Activated T-cell treated with anti-CD3 and anti-CD28 coated beads, Interleukin-2, amount 50 U/mL, for 24 hours (primary cell): ENCODE measurements at regions not wholly inside any gene's neighbourhood (a gene's known extent, or its start where the extent isn't known, plus 50 kb on each side); places are given as distances from the start of the nearest gene placed in this dataset.

Experiments
- DNase-seq: peaks from one replicate; pipeline ENCODE4 v3.0.0-alpha.2; 2020
- H3K27ac Mint-ChIP-seq: 2 replicates; pipeline ENCODE4 v1.8.0; 2020; ENCODE audit warnings: mild to moderate bottlenecking, mixed read lengths
- H3K27me3 Mint-ChIP-seq: 2 replicates; pipeline ENCODE4 v1.8.0; 2020; ENCODE audit warnings: mixed read lengths
- H3K36me3 Mint-ChIP-seq: 2 replicates; pipeline ENCODE4 v1.8.0; 2020; ENCODE audit warnings: low read depth, mixed read lengths
- H3K4me1 Mint-ChIP-seq: 2 replicates; pipeline ENCODE4 v1.8.0; 2020; ENCODE audit warnings: low read depth, mixed read lengths
- H3K4me3 Mint-ChIP-seq: 2 replicates; pipeline ENCODE4 v1.8.0; 2020; ENCODE audit warnings: mild to moderate bottlenecking, moderate library complexity, mixed read lengths
- H3K9me3 Mint-ChIP-seq: 2 replicates; pipeline ENCODE4 v1.8.0; 2020; ENCODE audit warnings: mixed read lengths

DNA sequence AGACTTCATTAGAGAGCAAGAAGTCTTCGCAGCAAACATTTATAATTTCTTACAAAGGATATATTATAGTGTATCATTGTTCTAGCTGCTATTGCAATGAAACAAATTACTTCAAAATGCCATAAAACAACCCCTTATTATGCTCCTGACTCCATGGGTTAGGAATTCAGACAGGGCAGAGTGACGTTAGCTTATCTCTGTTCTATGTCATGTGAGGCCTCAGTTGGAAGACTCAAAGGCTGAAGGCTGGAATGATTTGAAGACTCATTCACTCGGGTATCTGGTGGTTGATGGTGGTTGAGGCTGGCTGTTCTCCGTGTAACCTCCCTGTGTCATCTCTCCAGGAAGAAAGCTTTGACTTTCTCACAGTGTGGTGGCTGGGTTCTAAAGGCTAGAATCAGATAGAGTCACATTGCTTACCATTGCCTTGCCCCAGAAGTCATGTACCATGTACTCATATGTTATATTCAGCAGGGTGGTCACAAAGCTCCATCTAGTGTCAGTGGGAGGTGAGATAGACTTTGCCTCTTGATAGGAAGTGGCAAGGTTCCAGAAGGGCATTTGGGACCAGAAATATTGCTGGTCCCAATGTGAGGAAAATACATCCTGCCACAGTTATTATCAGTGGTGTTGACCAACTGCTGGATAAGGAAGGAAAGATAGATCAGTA is 226.9 kb downstream of the TMEM38B start:
- Mint-ChIP-seq H3K36me3 (no peaks in the 10 kb centered on the region), H3K4me3 (no peak overlapping the region), H3K4me1 (no peaks in the 10 kb centered on the region)

DNA sequence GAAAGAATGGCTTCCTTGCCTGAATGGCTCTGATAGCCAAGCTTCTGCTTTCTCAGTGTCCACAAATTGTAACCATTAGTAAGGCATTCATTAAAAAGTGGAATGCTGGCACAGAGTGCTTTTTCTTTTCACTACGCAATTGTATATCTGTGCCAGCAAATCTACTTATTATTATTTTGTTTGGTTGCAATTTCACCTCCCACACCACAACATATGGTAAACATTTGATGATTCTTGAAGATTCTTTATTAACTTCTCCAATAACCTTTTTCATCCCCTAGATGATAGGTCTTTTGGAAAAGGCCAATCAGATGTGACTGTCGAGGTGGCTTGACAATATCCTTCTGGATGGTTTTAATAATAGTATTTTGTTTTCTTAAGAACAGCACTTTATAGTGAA is 234.1 kb downstream of the TMEM38B start:
- peaks cover 6% of the 10 kb centered on the region for H3K9me3 Mint-ChIP-seq
- no peak for DNase-seq
- H3K4me3 Mint-ChIP-seq: no peak overlapping the region
- H3K27me3 Mint-ChIP-seq: no peaks in the 10 kb centered on the region
- no peak overlapping the region for H3K27ac Mint-ChIP-seq
- no peaks in the 10 kb centered on the region for H3K36me3 Mint-ChIP-seq
- H3K4me1 Mint-ChIP-seq: no peaks in the 10 kb centered on the region

More for the DNA sequence above, 226.9 kb downstream of the TMEM38B start:
- DNase-seq: no peak
- Mint-ChIP-seq H3K9me3 (no peaks in the 10 kb centered on the region), H3K27me3 (no peaks in the 10 kb centered on the region), H3K27ac (no peak overlapping the region)

DNA sequence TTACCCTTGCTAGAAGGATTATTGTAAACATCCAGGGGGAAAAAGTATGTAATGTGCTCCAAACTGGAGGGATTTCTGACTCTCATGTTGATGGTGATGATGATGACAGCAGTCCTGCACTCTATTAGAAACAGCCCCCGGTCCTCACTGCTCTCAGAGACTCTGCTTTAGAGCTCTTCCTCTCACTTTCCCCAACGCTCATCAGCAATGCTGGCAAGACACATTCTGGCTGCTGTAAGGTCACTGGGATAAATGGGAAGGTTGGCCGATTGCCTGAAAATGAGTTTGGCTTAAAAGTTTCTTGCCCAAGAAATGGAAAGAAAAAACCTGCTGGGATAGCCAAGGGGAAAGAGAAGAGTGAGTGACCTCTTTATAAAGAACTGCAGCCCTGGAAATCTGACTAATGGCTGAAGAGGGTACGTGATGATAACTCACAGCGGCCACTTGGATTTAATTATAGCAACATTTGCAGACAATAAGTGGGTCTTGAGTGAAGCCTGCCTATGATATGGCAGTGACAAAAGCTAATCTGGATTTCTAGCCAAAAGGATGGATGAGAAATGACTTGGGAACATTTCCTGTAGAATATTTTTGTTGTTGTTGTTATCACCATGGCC is 235.8 kb downstream of the TMEM38B start:
- H3K4me3 Mint-ChIP-seq: no peak overlapping the region
- H3K36me3 Mint-ChIP-seq: no peaks in the 10 kb centered on the region
- DNase-seq: no peak
- H3K27me3 Mint-ChIP-seq: no peaks in the 10 kb centered on the region
- no peak overlapping the region for H3K27ac Mint-ChIP-seq
- no peaks in the 10 kb centered on the region for H3K4me1 Mint-ChIP-seq
- H3K9me3 Mint-ChIP-seq: peaks cover 9% of the 10 kb centered on the region

DNA sequence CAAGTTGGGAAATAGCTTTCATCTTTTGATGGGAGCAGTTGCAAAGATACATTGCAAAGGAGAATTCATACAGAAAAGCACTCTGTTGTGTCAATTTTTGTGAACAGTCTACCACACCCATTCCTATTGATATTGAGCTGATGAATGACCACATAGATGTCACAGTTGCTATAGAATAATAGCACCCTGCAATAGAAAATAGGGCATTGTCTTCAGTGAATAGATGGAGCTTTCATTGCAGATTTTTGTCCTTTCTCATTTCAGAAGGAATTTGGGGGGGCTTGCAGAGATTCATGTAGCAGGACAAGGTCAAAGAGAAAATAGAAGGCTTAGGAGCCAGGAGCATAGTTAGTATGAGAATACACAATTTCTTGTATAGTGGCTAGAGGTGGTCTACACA is 237.9 kb downstream of the TMEM38B start:
- H3K27me3 Mint-ChIP-seq: no peaks in the 10 kb centered on the region
- H3K4me1 Mint-ChIP-seq: no peaks in the 10 kb centered on the region
- H3K4me3 Mint-ChIP-seq: no peak overlapping the region
- no peak overlapping the region for H3K27ac Mint-ChIP-seq
- H3K36me3 Mint-ChIP-seq: no peaks in the 10 kb centered on the region
- DNase-seq: no peak
- peaks cover 9% of the 10 kb centered on the region for H3K9me3 Mint-ChIP-seq

DNA sequence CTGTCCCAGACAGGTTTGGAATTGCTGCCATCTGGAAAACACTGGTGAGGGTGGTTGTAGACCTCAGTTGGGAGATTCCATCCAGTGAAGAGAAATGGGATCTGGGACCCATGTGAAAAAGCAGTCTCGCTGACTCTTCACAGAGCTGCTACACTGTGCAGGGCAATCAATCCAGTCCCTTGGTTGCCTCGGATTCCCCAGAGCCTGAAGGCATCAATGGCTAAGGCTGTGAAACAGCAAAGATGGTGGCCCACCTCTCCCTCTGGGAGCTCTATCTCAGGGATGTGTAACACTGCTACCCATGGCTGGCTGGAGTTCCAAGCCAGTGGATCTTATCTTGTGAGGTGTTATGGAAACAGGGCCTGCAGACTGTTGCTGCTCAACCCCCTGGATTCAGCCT is 256.1 kb downstream of the TMEM38B start:
- no peak for DNase-seq
- no peaks in the 10 kb centered on the region for H3K4me1 Mint-ChIP-seq
- H3K36me3 Mint-ChIP-seq: no peaks in the 10 kb centered on the region
- no peak overlapping the region for H3K4me3 Mint-ChIP-seq
- H3K9me3 Mint-ChIP-seq: peaks cover 21% of the 10 kb centered on the region
- H3K27ac Mint-ChIP-seq: no peak overlapping the region
- H3K27me3 Mint-ChIP-seq: no peaks in the 10 kb centered on the region

DNA sequence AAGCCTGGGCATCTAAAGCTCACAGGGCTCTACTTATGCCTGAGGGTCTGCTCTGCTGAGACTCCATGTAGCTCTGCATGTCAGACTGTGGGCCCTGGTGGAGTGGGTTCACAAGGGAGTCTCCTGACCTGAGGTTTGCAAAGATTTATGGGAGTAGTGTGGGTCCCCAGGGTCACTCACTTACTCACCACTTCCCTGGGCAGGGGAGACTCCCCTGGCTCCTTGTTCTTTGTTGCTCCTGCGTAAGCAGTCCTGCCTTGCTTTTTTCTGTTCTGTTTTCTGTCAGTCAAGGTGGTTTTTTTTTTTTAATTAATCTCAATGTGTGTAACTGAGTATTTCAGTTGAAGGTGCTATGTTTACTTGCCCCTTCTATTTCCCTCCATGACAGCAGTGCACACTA is 256.6 kb downstream of the TMEM38B start:
- no peaks in the 10 kb centered on the region for H3K4me1 Mint-ChIP-seq
- no peak overlapping the region for H3K27ac Mint-ChIP-seq
- no peaks in the 10 kb centered on the region for H3K36me3 Mint-ChIP-seq
- no peaks in the 10 kb centered on the region for H3K27me3 Mint-ChIP-seq
- peaks cover 21% of the 10 kb centered on the region for H3K9me3 Mint-ChIP-seq
- no peak for DNase-seq
- no peak overlapping the region for H3K4me3 Mint-ChIP-seq

DNA sequence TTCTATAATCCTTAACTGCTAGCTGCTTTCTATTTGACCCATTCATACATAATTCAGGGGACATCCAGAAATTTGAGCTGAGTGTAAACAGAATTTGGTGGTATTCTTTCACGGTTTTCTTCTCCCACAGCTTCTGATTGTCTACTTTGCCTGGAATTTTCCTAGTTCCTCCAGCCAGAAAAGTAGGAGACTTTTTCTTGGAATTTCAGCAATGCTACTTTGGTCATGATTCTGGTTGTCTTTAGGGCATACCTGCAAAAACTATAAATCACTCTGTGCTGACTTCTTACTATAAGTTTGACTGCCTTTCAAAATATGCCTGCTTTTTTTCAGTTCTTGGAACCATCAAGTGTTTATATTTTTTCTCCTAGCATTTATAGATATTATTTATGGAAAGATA is 260.2 kb downstream of the TMEM38B start:
- Mint-ChIP-seq H3K4me1 (no peaks in the 10 kb centered on the region), H3K9me3 (no peaks in the 10 kb centered on the region), H3K27ac (no peak overlapping the region), H3K4me3 (no peak overlapping the region), H3K36me3 (no peaks in the 10 kb centered on the region), H3K27me3 (no peaks in the 10 kb centered on the region)
- DNase-seq: no peak

DNA sequence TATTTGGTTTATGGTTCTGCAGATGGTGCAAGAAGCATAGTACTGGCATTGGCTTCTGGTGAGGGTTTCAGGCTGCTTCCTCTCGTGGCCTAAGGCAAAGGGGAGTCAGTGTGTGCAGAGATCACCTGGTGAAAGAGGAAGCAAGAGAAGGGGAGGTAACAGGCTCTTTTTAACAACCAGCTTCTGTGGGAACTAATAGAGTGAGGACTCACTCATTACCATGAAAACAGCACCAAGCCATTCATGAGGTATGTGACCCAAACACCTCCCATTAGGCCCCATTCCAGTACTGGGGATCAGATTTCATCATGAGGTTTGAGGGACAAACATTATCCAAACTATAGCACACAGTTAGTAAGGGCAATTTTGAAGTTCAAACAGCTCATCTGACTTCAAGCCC is 263.5 kb downstream of the TMEM38B start:
- no peak overlapping the region for H3K27ac Mint-ChIP-seq
- H3K36me3 Mint-ChIP-seq: no peaks in the 10 kb centered on the region
- H3K9me3 Mint-ChIP-seq: no peaks in the 10 kb centered on the region
- no peaks in the 10 kb centered on the region for H3K4me1 Mint-ChIP-seq
- no peaks in the 10 kb centered on the region for H3K27me3 Mint-ChIP-seq
- no peak overlapping the region for H3K4me3 Mint-ChIP-seq
- DNase-seq: no peak

DNA sequence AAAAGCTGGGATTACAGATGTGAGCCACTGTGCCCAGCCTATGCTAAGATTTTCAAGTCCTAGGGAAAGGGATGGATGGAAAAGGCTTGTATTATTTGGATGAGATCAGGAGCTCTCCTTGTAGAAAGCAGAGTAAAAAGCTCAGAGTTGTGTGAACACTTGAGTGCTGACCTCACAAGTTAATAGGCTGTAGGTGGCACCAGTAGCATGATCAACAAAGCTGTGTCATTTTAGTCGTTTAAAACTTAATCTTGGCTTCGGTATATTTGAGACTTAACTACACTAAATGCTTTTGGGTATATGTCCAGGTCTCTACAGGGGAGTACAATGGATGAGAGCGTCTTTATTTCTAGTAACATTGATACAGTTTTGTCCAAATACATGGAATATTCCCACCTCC is 264.2 kb downstream of the TMEM38B start:
- no peak for DNase-seq
- Mint-ChIP-seq H3K36me3 (no peaks in the 10 kb centered on the region), H3K4me3 (no peak overlapping the region), H3K4me1 (no peaks in the 10 kb centered on the region), H3K27ac (no peak overlapping the region), H3K27me3 (no peaks in the 10 kb centered on the region), H3K9me3 (no peaks in the 10 kb centered on the region)

DNA sequence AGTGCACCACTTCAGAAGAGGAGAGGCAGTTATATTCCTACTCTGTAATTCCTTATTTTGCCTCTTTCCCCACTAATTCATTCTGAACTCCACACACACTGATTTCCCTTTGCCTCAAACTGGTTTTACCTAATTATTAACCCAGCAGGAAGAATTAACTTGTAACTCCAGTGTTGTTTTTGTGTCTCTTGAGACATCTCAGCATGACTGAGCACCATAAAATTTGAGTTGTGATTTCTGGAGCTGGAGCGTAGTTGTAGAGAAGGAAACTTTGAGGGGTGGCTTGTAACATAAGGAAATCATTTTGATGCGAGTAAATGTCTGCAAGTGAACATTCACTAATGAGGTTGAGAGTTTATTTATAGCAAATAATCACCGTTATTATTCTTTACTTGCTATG is 265.2 kb downstream of the TMEM38B start:
- Mint-ChIP-seq H3K4me1 (no peaks in the 10 kb centered on the region), H3K27me3 (no peaks in the 10 kb centered on the region), H3K36me3 (no peaks in the 10 kb centered on the region), H3K9me3 (no peaks in the 10 kb centered on the region), H3K4me3 (no peak overlapping the region), H3K27ac (no peak overlapping the region)
- DNase-seq: no peak

DNA sequence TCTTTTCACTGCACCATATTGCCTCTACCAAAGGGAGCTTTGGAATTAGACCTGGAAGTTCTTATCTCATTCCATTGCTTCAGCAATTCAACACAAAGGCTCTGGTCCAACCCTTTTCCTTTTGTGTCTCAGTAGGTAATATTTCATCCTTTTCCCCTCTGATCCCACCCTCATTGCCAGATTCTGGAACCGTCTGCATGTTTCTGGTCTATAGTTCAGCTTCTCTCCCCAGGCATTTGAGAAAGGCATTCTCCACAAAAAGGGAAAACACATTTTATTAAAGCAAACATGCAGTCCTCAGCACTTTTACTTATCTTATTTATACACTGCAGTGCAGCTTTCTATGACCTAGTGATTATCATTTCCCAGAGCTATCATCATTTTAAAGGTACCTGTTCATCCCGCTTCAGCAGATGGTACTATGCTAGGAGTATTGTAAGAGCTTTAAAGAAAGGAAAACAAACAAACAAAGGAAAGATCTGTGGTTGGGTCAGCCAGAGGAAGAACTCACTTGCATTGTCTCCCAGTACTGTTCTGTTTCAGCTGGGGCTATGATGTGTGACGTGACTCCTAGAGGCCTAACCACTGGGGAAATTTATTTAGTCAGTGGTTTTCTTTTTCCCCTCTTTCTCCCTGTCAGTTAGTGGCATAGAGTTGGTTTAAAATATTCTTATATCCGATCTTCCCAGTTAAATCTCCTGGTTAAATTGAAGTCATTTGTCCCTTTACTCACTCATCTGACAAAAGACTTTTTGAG is 269.2 kb downstream of the TMEM38B start:
- Mint-ChIP-seq H3K9me3 (no peaks in the 10 kb centered on the region), H3K36me3 (no peaks in the 10 kb centered on the region), H3K4me1 (no peaks in the 10 kb centered on the region), H3K4me3 (no peak overlapping the region), H3K27ac (no peak overlapping the region), H3K27me3 (no peaks in the 10 kb centered on the region)
- no peak for DNase-seq

DNA sequence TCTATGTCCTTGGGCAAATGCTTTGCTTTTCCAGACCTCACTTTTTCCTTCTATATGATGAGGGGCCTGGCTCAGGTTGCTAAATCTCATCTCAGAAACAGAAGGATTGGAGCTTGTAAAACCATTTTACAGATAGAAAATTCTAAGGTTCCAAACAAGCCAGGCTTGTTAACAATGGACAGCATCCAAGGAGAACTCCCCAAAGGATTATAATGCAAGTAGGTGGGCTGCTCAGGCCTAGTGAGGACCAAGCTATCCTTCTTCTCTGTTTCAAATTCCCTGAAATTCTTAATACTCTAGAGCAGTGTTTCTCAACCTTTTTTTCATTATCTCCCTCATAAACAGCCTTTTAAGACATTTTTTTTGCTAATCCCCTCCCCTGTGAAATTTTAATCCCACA is 269.8 kb downstream of the TMEM38B start:
- Mint-ChIP-seq H3K4me1 (no peaks in the 10 kb centered on the region), H3K27ac (no peak overlapping the region), H3K4me3 (no peak overlapping the region), H3K9me3 (no peaks in the 10 kb centered on the region), H3K36me3 (no peaks in the 10 kb centered on the region), H3K27me3 (no peaks in the 10 kb centered on the region)
- DNase-seq: no peak

DNA sequence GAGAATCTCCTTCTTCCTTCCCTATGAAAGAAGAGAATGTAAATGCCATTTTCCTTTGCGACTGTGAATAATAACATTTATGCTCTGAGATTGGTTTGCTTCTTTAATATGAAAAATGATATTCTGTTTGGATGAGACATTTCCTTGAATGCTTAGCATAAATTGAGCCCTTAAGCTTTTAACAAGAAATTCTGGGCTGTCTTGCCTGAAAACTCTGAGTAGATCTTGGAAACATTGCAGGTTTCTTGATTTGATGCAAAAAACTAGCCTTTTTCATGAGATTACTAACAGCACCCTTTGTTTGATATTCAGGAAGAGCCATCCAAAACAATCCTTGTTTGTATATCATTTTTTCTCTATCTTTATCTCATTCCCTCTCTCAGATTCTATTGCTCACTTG is 272.5 kb downstream of the TMEM38B start:
- Mint-ChIP-seq H3K36me3 (no peaks in the 10 kb centered on the region), H3K27ac (no peak overlapping the region), H3K4me3 (no peak overlapping the region), H3K27me3 (no peaks in the 10 kb centered on the region), H3K4me1 (no peaks in the 10 kb centered on the region), H3K9me3 (no peaks in the 10 kb centered on the region)
- no peak for DNase-seq

DNA sequence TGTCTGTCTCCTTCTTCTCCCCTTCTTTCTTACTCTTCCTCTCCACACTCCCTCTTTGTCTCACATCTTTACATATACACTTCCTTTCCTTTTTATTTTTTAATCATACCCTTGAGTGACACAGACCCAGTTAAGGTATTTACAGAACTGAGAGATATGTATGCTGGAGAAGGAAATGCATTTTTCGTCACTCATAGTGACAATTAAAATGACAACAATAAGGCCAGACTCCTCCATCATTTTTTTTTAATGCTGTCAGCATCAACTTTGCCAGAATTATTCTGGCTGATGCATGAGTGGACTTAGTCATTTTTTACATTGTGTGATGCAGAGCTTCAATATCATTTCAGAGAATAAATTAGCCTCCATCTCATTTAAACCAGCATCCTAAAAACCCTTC is 272.9 kb downstream of the TMEM38B start:
- no peaks in the 10 kb centered on the region for H3K4me1 Mint-ChIP-seq
- H3K27me3 Mint-ChIP-seq: no peaks in the 10 kb centered on the region
- no peaks in the 10 kb centered on the region for H3K36me3 Mint-ChIP-seq
- H3K27ac Mint-ChIP-seq: no peak overlapping the region
- no peak for DNase-seq
- H3K4me3 Mint-ChIP-seq: no peak overlapping the region
- H3K9me3 Mint-ChIP-seq: no peaks in the 10 kb centered on the region

DNA sequence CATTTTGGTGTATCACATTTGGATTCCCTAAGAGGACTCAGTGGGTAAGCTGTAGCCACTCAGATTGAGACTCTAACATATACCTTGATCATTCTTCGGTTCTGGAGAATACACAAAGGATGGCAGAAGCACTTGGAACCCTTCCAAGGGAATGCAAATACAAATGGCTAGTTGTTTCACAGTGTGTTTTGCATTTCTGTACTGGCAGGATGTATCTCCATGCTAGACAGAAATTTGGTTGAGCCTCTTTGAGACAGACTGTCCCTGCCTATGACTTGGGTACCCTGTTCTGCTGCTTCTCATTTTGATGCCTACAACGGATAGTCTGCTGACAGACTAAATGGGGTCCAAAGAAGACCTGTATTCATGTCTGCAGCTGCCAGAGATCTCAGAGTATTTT is 273.5 kb downstream of the TMEM38B start:
- no peaks in the 10 kb centered on the region for H3K36me3 Mint-ChIP-seq
- no peak overlapping the region for H3K4me3 Mint-ChIP-seq
- no peaks in the 10 kb centered on the region for H3K4me1 Mint-ChIP-seq
- no peak for DNase-seq
- no peak overlapping the region for H3K27ac Mint-ChIP-seq
- no peaks in the 10 kb centered on the region for H3K27me3 Mint-ChIP-seq
- no peaks in the 10 kb centered on the region for H3K9me3 Mint-ChIP-seq
